IMR-90 (cell line): ENCODE measurements at regions not wholly inside any gene's neighbourhood (a gene's known extent, or its start where the extent isn't known, plus 50 kb on each side); places are given as distances from the start of the nearest gene placed in this dataset.

ENCODE experiments used
- ATAC-seq: fragments of 200-7000 bp; cut with Tn5 transposase; 2 replicates; pipeline ENCODE4 v1.9.1; 2020; ENCODE audit warnings: low read depth, mild to moderate bottlenecking, moderate library complexity
- BruUV-seq: library from RNA; stranded (reverse); fragments of 400-500 nt; replicated peaks from 2 replicates; lab custom pipeline; 2021; lab: Mats Ljungman, UMichigan
- CTCF ChIA-PET: fragments of 300-600 bp; formaldehyde crosslinking; extraction: SDS; loops from one replicate; lab custom pipeline; 2021; ENCODE audit warnings: antibody characterized with exemption; lab: Yijun Ruan, JAX
- POLR2A ChIA-PET: fragments of 300-600 bp; sonication (Branson Sonifier 250); formaldehyde crosslinking; loops from one replicate; lab custom pipeline; 2022; ENCODE audit warnings: antibody characterized with exemption; ENCODE audit not compliant: unreplicated experiment; lab: Charles Lee
- DNase-seq: peaks from one replicate; pipeline ENCODE4 v3.0.0; 2013
- H2AFZ ChIP-seq: replicated peaks from 2 replicates; pipeline ENCODE3; 2013; ENCODE audit warnings: low read length, mild to moderate bottlenecking; ENCODE audit not compliant: poor library complexity
- H2AK5ac ChIP-seq: 2 replicates; pipeline ENCODE4 v1.6.1; 2013; ENCODE audit warnings: low read depth, low read length, inconsistent platforms
- H2AK9ac ChIP-seq: replicated peaks from 2 replicates; pipeline ENCODE3; 2013; ENCODE audit warnings: mild to moderate bottlenecking, low read depth, low read length, moderate library complexity; ENCODE audit not compliant: poor library complexity
- H2BK120ac ChIP-seq: 2 replicates; pipeline ENCODE4 v1.6.1; 2013; ENCODE audit warnings: low read depth, low read length, inconsistent platforms
- H2BK15ac ChIP-seq: 3 replicates; pipeline ENCODE4 v1.6.1; 2013; ENCODE audit warnings: low read depth, low read length, inconsistent platforms
- H2BK20ac ChIP-seq: 2 replicates; pipeline ENCODE4 v1.6.1; 2013; ENCODE audit warnings: low read depth, mild to moderate bottlenecking, inconsistent platforms, low read length, moderate library complexity
- H2BK5ac ChIP-seq: 2 replicates; pipeline ENCODE4 v1.6.1; 2013; ENCODE audit warnings: mild to moderate bottlenecking, low read depth, low read length, inconsistent platforms; ENCODE audit not compliant: poor library complexity, severe bottlenecking
- H3K14ac ChIP-seq: replicated peaks from 2 replicates; pipeline ENCODE4 v1.6.1; 2013; ENCODE audit warnings: low read depth, low read length, inconsistent platforms
- H3K18ac ChIP-seq: 2 replicates; pipeline ENCODE4 v1.6.1; 2013; ENCODE audit warnings: low read depth, low read length, control low read depth
- H3K23ac ChIP-seq: 2 replicates; pipeline ENCODE4 v1.6.1; 2013; ENCODE audit warnings: low read depth, low read length, inconsistent platforms
- H3K27ac ChIP-seq: 2 replicates; pipeline ENCODE4 v1.5.1; 2013; ENCODE audit warnings: mild to moderate bottlenecking, control low read depth, low read length; ENCODE audit not compliant: insufficient read depth
- H3K27me3 ChIP-seq: 2 replicates; pipeline ENCODE4 v1.6.1; 2013; ENCODE audit warnings: low read length; ENCODE audit not compliant: control insufficient read depth, insufficient read depth
- H3K36me3 ChIP-seq: 2 replicates; pipeline ENCODE4 v1.6.1; 2013; ENCODE audit warnings: low read length, mixed read lengths; ENCODE audit not compliant: control insufficient read depth, insufficient read depth
- H3K4ac ChIP-seq: 2 replicates; pipeline ENCODE4 v1.6.1; 2013; ENCODE audit warnings: low read depth, low read length, inconsistent platforms
- H3K4me1 ChIP-seq: 2 replicates; pipeline ENCODE4 v1.6.1; 2013; ENCODE audit warnings: low read length, mixed read lengths; ENCODE audit not compliant: control insufficient read depth, insufficient read depth
- H3K4me2 ChIP-seq: 2 replicates; pipeline ENCODE4 v1.6.1; 2013; ENCODE audit warnings: low read depth, mild to moderate bottlenecking, control low read depth, low read length, moderate library complexity
- H3K4me3 ChIP-seq: 2 replicates; pipeline ENCODE4 v1.5.1; 2013; ENCODE audit warnings: low read depth, mild to moderate bottlenecking, control low read depth, low read length, moderate library complexity; ENCODE audit not compliant: insufficient read depth
- H3K56ac ChIP-seq: 2 replicates; pipeline ENCODE4 v1.6.1; 2013; ENCODE audit warnings: low read length, inconsistent platforms; ENCODE audit not compliant: insufficient read depth; ENCODE audit errors: extremely low read depth
- H3K79me1 ChIP-seq, 2 experiments: 2 replicates each; pipeline ENCODE4 v1.6.1; 2013; ENCODE audit warnings: low read length in 2 of 2, inconsistent platforms in 1 of 2, low read depth in 1 of 2
- H3K9ac ChIP-seq: 2 replicates; pipeline ENCODE4 v1.6.1; 2013; ENCODE audit warnings: low read depth, low read length, control low read depth
- H3K9me1 ChIP-seq: 2 replicates; pipeline ENCODE4 v1.6.1; 2013; ENCODE audit warnings: low read length, inconsistent platforms; ENCODE audit not compliant: insufficient read depth
- H3K9me3 ChIP-seq: 2 replicates; pipeline ENCODE4 v1.6.1; 2013; ENCODE audit warnings: low read length; ENCODE audit not compliant: control insufficient read depth, insufficient read depth
- H4K20me1 ChIP-seq: 2 replicates; pipeline ENCODE4 v1.6.1; 2013; ENCODE audit warnings: low read length, inconsistent platforms; ENCODE audit not compliant: insufficient read depth
- H4K5ac ChIP-seq: 2 replicates; pipeline ENCODE4 v1.6.1; 2013; ENCODE audit warnings: mild to moderate bottlenecking, low read depth, low read length, control low read depth
- H4K8ac ChIP-seq, 2 experiments: 2 replicates each; pipeline ENCODE4 v1.6.1; 2013; ENCODE audit warnings: low read depth in 2 of 2, low read length in 2 of 2, control low read depth in 1 of 2, inconsistent platforms in 1 of 2
- H4K91ac ChIP-seq: 2 replicates; pipeline ENCODE4 v1.6.1; 2013; ENCODE audit warnings: low read depth, low read length, inconsistent platforms; ENCODE audit not compliant: insufficient read depth
- FOS ChIP-seq: fragments of 150-350 bp; IDR thresholded peaks from 2 replicates; pipeline ENCODE4 v1.6.1; 2016; ENCODE audit warnings: low read depth, low read length
- MXI1 ChIP-seq: IDR thresholded peaks from 2 replicates; pipeline ENCODE4 v1.6.1; 2012; ENCODE audit warnings: low read depth, mild to moderate bottlenecking, low read length, moderate library complexity, borderline replicate concordance
- NFE2L2 ChIP-seq: fragments of 150-350 bp; IDR thresholded peaks from 2 replicates; pipeline ENCODE4 v1.6.1; 2016; ENCODE audit warnings: low read depth, mild to moderate bottlenecking, low read length
- SMC3 ChIP-seq: fragments of 150-350 bp; IDR thresholded peaks from 2 replicates; pipeline ENCODE4 v1.6.1; 2016; ENCODE audit warnings: low read depth, mild to moderate bottlenecking, antibody characterized with exemption, low read length, moderate library complexity
- WGBS, 2 experiments: methylation state at CpG; one replicate each; pipeline versions ENCODE4 v1.1.5 to v1.1.7; 2013; ENCODE audit warnings: missing lambda C conversion rate in 2 of 2; ENCODE audit not compliant: insufficient read length in 1 of 2; ENCODE audit errors: extremely low coverage in 2 of 2; 5-methylcytosine and 5-hydroxymethylcytosine counted together
- dilution Hi-C: fragments of 300-500 bp; cut with HindIII; formaldehyde crosslinking; loops from one replicate; pipeline ENCODE4 v1.14.3; 2018; ENCODE audit warnings: low sequenced_read_pairs; ENCODE audit not compliant: unreplicated experiment
- in situ Hi-C: fragments of 300-500 bp; cut with MboI; formaldehyde crosslinking; loops from 3 replicates; pipeline ENCODE4 v1.14.3; 2019; ENCODE audit warnings: low sequenced_read_pairs, inconsistent platforms, mixed read lengths
- intact Hi-C: fragments of 100-400 bp; cut with micrococcal nuclease; formaldehyde crosslinking; loops from 2 replicates; pipeline ENCODE4 v1.10.0; 2022

DNA sequence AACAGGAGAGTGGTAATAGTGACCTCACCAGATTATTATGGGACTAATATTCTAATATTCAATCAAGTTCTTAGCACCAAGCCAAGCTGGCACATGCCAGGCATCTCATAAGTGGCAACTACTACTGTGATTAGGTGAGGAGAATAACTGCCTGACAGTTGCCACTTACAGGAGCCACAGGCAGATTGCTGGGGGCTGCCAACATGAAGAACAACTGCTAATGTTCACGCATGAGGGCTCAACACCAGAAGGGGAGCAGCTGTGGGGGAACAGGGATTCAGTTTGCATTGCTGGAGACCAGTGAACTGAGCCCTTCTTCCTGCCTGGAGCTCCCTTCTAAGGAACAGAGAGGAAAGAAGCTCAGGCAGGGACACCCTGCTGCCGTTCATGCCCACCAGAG is 504.5 kb downstream of the FOXO1 start:
- H3K27me3 ChIP-seq: no peaks in the 10 kb centered on the region; the same call in 1 of the 2 replicates
- H3K36me3 ChIP-seq: no peaks in the 10 kb centered on the region
- DNase-seq (no peak), ATAC-seq (no peak)
- no peak overlapping the region for H2BK120ac ChIP-seq
- no peak overlapping the region for H2BK15ac ChIP-seq
- no peak overlapping the region for H2AK9ac ChIP-seq
- H2BK20ac ChIP-seq: no peak overlapping the region
- in situ Hi-C loops (no loop called here), dilution Hi-C loops (no loop called here), intact Hi-C loops (no loop called here)
- no peak overlapping the region for H2AFZ ChIP-seq
- no peak overlapping the region for H2BK5ac ChIP-seq
- WGBS, 2 experiments: no CpG with 5 or more reads among the region's 2 CpGs
- no peaks in the 10 kb centered on the region for H3K79me1 ChIP-seq
- no peak overlapping the region for H2AK5ac ChIP-seq
- H4K91ac ChIP-seq: no peak overlapping the region
- H3K4me2 ChIP-seq: no peak overlapping the region
- ChIA-PET POLR2A (no interaction called here), CTCF (interaction anchor here (0.6 kb wide), 1 partner anchor 159 kb away, joined by 3 read pairs; no protein-coding TSS in a partner anchor)
- H3K23ac ChIP-seq: no peak overlapping the region
- H3K56ac ChIP-seq: no peak overlapping the region
- no peak overlapping the region for H3K4me3 ChIP-seq
- TF ChIP-seq MXI1 (no peak), SMC3 (no peak), NFE2L2 (no peak), FOS (no peak)
- H3K9ac ChIP-seq: no peak overlapping the region
- H3K4ac ChIP-seq: no peak overlapping the region
- H4K8ac ChIP-seq: no peak overlapping the region
- no peak overlapping the region for H3K18ac ChIP-seq
- no peak overlapping the region for H4K5ac ChIP-seq
- no peak overlapping the region for H3K14ac ChIP-seq
- H4K20me1 ChIP-seq: no peaks in the 10 kb centered on the region
- BruUV-seq: no TSS peak
- H3K4me1 ChIP-seq: no peaks in the 10 kb centered on the region
- H3K27ac ChIP-seq: no peak overlapping the region
- H3K9me1 ChIP-seq: no peaks in the 10 kb centered on the region; the same call in 1 of the 2 replicates
- H3K9me3 ChIP-seq: no peaks in the 10 kb centered on the region
